CMK (cell line): ENCODE measurements at regions not wholly inside any gene's neighbourhood (a gene's known extent, or its start where the extent isn't known, plus 50 kb on each side); places are given as distances from the start of the nearest gene placed in this dataset.
"Not testable (repeated sequence)": the region's sequence is repeated elsewhere in the genome, so short reads cannot be mapped to it uniquely, and the experiment has no call there.

ENCODE experiments used
- DNase-seq: peaks from one replicate; pipeline ENCODE4 v3.0.0-alpha.2; 2010; ENCODE audit warnings: low read depth

DNA sequence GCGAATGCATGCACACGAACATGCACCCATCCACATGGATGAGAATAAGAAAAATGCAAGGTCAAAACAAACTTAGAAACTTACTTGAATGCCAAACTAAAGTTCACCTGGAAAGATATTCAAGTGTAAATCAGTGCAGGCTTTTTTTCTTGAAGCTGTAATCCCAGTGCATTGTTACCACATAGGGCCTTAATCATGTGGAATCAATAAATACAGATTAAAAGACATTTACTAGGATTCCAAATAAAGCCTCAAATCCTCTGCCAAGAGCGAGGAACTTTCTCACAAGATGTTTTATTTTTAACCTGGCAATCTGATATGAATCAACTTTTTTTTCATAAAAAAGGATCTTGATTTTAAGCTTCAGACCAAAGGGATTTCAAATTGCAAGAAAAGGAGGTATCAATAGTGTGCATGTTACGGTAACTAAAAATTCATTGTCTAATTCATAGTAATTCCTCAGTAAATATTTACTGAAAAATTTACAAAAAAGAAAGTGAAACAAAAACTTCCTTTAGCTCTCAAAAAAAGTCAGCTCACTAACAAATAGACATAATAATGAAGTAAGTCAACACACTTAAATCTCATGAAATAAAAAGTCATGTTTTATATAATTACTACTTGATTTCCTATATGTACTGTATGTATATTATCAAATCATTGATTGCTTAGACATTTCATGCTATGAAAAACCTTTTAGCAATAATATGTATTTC is 978.6 kb downstream of the PLOD2 start:
- no peak for DNase-seq

GRCh38 chr3:145183261-145183660 is 977.7 kb downstream of the PLOD2 start:
- DNase-seq = no peak

GRCh38 chr3:145188079-145188770 is 972.8 kb downstream of the PLOD2 start:
- no peak for DNase-seq

DNA sequence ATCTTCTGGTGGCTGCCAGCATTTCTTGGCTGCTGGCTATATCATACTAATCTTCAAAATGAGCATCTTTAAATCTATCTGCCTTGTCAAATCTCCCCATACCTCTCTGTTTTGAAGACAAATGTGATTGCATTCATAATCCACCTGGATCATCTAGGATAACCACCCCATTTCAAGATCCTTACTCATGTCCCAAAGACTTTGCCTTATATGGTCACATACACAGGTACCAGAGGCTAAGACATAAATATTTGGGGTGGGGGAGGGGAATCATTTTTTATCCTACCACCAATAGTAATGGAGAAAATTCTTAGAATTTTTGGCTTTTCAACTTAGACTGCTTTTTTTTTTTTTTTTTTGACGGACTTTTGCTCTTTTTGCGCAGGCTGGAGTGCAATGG is 970.8 kb downstream of the PLOD2 start:
- DNase-seq = no peak

GRCh38 chr3:145190761-145191160 is 970.2 kb downstream of the PLOD2 start:
- no peak for DNase-seq

DNA sequence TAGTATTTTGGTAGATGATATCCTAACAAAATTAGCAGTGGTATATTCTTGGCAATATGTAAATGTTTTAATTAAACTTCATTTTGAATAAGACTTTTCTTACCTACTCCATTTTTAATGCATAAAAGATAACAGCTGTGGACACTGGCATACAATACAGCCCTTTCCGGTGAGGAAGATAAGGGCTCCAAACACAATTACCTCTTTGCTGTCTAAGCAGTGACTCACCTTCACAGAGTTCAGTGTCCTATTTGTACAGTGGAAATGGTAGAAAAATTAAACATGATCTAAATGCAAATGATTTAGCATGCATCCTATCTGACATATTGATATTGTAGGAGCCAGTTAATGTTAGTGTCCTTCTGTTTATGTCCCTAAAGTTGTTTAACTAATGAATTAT is 969.4 kb downstream of the PLOD2 start:
- no peak for DNase-seq

DNA sequence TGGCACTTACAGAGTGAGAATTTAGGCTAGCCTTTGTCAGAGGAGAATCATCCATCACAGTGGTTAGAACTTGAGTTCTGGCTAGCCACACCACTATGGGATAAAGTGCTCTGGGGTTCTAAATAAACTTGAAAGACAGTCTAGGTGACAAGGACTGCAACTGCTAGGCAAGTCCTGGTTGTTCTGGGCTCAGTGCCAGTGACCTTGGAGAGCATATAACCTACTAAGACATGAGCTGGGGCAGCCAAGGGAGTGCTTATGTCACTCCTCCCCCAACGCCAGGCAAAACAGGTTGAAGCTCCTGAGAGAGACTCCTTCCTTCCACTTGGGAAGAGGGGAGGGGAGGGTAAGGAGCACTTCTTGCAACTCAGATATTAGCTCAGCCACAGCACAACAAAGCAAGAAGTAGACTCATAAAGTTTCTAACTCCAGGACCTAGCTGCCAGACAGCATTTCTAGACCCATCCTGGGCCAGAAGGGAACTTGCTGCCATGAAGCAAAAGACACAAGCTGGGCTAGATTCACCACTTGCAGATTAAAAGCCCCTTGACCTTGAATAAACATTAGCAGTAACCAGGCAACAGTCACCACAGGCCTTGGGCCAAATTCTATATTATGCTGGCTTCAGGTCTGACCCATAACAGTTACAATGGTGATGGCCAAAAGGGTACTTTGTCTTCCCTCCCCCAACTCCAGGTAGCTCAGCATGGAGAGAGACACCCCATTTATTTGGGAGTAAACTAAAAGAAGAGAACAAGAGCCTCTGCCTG is 963.7 kb downstream of the PLOD2 start:
- no peak for DNase-seq

DNA sequence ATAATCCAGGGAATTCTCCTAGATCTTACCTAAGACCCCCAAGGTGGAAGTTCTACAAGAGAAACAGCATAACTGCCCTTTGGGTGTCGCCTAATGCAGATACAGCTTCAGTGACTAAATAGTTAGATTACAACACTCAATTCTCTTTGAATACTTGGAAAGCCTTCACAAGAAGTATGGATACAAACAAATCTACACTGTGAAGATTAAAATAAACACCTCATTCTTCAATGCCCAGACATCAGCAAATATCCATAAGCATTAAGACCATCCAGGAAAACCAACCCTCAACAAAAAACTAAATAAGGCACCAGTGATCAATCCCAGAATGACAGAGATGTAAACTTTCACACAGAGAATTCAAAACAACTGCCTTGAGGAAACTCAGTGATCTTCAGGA is 963.2 kb downstream of the PLOD2 start:
- DNase-seq = no peak

DNA sequence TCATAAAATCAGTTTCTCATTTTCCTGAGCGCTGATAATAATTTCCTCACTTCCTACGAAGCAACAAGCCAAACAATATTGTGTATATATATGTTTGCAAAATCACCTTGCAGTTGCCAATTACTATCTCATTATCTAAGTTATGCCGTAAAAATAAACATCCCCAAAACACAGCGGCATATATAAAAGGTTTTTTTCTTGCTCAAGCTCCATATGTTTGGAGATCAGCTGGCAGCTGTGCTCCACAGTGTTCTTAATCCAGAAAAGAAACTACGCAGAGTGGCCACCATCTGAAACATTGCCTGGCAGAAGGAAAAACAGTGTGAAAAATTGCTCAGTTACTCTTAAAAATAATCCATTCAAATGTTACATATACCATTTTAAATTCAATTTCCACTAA is 951.4 kb downstream of the PLOD2 start:
- no peak for DNase-seq

GRCh38 chr3:145219355-145220235 is 941.4 kb downstream of the PLOD2 start:
- DNase-seq = no peak

GRCh38 chr3:145224886-145225285 is 936.1 kb downstream of the PLOD2 start:
- DNase-seq = no peak

- DNase-seq = no peak
Measured at GRCh38 chr3:145243875-145244274, 917.1 kb downstream of the PLOD2 start.

DNA sequence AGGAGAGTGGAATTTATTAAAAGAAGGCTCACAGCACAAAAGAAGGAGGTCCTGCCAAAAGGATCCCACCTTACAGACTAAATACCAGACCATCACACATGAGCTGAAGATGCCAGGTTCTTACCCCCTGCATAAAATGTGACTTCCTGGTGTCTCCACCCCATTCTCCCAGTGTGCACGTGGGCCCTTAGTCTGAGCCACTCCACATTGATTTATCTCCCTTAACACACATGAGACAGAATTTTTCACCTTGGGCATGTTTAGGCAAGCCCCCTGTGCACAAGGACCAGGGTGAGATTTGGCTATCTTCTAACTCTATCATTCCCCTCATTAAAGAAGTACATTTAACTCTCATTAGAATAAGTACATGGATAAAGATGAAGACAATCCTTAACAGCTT is 916.7 kb downstream of the PLOD2 start:
- no peak for DNase-seq

- no peak for DNase-seq
Measured at GRCh38 chr3:145246291-145246690, 914.7 kb downstream of the PLOD2 start.

DNA sequence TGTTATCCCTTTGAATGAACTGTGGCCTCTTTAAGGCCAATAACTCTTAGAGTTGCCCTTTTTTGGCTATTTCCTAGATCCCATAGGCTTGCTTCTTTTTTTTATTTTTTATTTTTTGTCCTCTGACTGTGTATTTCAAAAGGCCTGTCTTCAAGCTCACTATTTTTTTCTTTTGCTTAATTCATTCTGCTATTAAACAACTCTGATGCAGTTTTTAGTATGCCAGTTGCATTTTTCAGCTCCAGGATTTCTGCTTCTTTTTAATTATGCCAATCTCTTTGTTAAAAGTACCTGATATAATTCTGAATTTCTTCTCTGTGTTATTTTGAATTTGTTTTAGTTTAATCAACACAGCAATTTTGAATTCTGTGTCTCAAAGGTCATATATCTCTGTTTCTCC is 912.1 kb downstream of the PLOD2 start:
- no peak for DNase-seq

DNA sequence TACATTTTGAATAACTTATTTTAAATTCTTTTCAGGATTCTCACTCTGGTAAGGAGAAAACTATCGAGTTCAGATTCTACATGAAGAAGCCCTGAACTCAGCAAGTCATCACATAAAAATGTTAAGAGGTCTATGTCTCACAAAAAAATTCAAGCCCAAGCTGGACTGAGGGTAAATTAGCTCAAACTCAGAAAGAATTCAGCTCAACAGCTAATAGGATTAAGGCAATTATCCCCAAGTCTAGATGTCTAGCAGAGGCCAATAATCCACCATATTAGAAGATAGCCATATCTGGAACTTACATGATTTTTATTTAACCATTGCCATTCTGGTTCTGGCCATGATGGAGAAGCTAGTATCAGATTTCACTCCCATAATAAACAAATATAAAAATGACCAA is 909.7 kb downstream of the PLOD2 start:
- no peak for DNase-seq

- DNase-seq = not testable (repeated sequence)
Measured at GRCh38 chr3:145257967-145258366, 903.0 kb downstream of the PLOD2 start.

GRCh38 chr3:145259166-145259880 is 901.7 kb downstream of the PLOD2 start:
- DNase-seq = no peak

DNA sequence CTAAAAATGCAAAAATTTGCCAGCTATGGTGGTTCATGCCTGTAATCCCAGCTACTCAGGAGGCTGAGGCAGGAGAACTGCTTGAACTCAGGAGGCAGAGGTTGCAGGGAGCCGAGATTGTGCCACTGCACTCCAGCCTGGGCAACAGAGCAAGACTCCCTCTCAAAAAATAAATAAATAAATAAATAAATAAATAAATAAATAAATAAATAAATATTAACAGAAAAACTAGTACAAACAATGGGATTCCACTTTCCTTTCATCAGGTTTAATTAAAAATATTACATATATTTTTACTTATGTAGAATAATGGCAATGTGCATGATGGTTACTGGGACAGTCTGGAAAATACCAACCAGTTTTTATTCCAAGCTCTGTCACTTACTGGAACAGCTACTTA is 897.5 kb downstream of the PLOD2 start:
- DNase-seq = not testable (repeated sequence)

DNA sequence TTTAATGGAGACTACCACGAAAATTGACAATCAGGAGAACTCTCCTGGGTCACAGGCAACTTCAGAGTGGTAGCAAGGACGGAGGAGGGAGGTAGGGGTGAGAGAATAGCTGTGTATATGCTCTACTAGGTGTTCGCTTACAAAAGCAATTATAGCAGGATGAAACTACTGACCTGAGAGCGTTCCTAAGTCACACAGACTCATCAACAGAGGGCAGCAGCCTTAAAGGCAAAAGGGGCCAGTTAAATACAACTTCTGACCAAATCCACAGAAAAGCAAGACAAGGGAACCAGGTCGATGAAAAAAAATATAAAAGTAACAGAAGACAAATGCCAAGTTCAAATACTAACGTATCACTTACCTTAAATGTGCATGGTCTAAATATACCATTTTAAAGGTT is 894.6 kb downstream of the PLOD2 start:
- no peak for DNase-seq

DNA sequence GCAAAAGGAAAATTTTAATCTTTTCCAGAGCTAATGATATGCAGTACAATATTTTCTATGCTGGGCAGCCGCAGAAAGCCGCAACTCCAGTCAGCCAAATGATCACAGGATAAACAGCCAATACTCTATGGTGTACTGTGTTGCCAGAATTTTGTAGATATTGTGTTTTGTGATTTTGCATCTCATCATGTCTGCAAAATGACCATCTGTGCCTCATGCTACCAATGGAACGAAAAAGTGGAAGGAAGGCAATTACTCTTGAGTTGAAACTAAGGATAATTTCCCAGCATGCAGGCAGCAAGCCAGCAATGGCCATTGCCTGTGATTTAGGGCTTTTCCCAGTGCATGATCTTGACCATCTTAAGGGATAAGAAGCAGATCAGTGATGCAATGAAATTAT is 891.9 kb downstream of the PLOD2 start:
- no peak for DNase-seq
